IMR-90 (cell line): ENCODE measurements at regions not wholly inside any gene's neighbourhood (a gene's known extent, or its start where the extent isn't known, plus 50 kb on each side); places are given as distances from the start of the nearest gene placed in this dataset.

ENCODE experiments used
- ATAC-seq: fragments of 200-7000 bp; cut with Tn5 transposase; 2 replicates; pipeline ENCODE4 v1.9.1; 2020; ENCODE audit warnings: low read depth, mild to moderate bottlenecking, moderate library complexity
- BruUV-seq: library from RNA; stranded (reverse); fragments of 400-500 nt; replicated peaks from 2 replicates; lab custom pipeline; 2021; lab: Mats Ljungman, UMichigan
- CTCF ChIA-PET: fragments of 300-600 bp; formaldehyde crosslinking; extraction: SDS; loops from one replicate; lab custom pipeline; 2021; ENCODE audit warnings: antibody characterized with exemption; lab: Yijun Ruan, JAX
- POLR2A ChIA-PET: fragments of 300-600 bp; sonication (Branson Sonifier 250); formaldehyde crosslinking; loops from one replicate; lab custom pipeline; 2022; ENCODE audit warnings: antibody characterized with exemption; ENCODE audit not compliant: unreplicated experiment; lab: Charles Lee
- DNase-seq: peaks from one replicate; pipeline ENCODE4 v3.0.0; 2013
- H2AFZ ChIP-seq: replicated peaks from 2 replicates; pipeline ENCODE3; 2013; ENCODE audit warnings: low read length, mild to moderate bottlenecking; ENCODE audit not compliant: poor library complexity
- H2AK5ac ChIP-seq: 2 replicates; pipeline ENCODE4 v1.6.1; 2013; ENCODE audit warnings: low read depth, low read length, inconsistent platforms
- H2AK9ac ChIP-seq: replicated peaks from 2 replicates; pipeline ENCODE3; 2013; ENCODE audit warnings: mild to moderate bottlenecking, low read depth, low read length, moderate library complexity; ENCODE audit not compliant: poor library complexity
- H2BK120ac ChIP-seq: 2 replicates; pipeline ENCODE4 v1.6.1; 2013; ENCODE audit warnings: low read depth, low read length, inconsistent platforms
- H2BK15ac ChIP-seq: 3 replicates; pipeline ENCODE4 v1.6.1; 2013; ENCODE audit warnings: low read depth, low read length, inconsistent platforms
- H2BK20ac ChIP-seq: 2 replicates; pipeline ENCODE4 v1.6.1; 2013; ENCODE audit warnings: low read depth, mild to moderate bottlenecking, inconsistent platforms, low read length, moderate library complexity
- H2BK5ac ChIP-seq: 2 replicates; pipeline ENCODE4 v1.6.1; 2013; ENCODE audit warnings: mild to moderate bottlenecking, low read depth, low read length, inconsistent platforms; ENCODE audit not compliant: poor library complexity, severe bottlenecking
- H3K14ac ChIP-seq: replicated peaks from 2 replicates; pipeline ENCODE4 v1.6.1; 2013; ENCODE audit warnings: low read depth, low read length, inconsistent platforms
- H3K18ac ChIP-seq: 2 replicates; pipeline ENCODE4 v1.6.1; 2013; ENCODE audit warnings: low read depth, low read length, control low read depth
- H3K23ac ChIP-seq: 2 replicates; pipeline ENCODE4 v1.6.1; 2013; ENCODE audit warnings: low read depth, low read length, inconsistent platforms
- H3K27ac ChIP-seq: 2 replicates; pipeline ENCODE4 v1.5.1; 2013; ENCODE audit warnings: mild to moderate bottlenecking, control low read depth, low read length; ENCODE audit not compliant: insufficient read depth
- H3K27me3 ChIP-seq: 2 replicates; pipeline ENCODE4 v1.6.1; 2013; ENCODE audit warnings: low read length; ENCODE audit not compliant: control insufficient read depth, insufficient read depth
- H3K36me3 ChIP-seq: 2 replicates; pipeline ENCODE4 v1.6.1; 2013; ENCODE audit warnings: low read length, mixed read lengths; ENCODE audit not compliant: control insufficient read depth, insufficient read depth
- H3K4ac ChIP-seq: 2 replicates; pipeline ENCODE4 v1.6.1; 2013; ENCODE audit warnings: low read depth, low read length, inconsistent platforms
- H3K4me1 ChIP-seq: 2 replicates; pipeline ENCODE4 v1.6.1; 2013; ENCODE audit warnings: low read length, mixed read lengths; ENCODE audit not compliant: control insufficient read depth, insufficient read depth
- H3K4me2 ChIP-seq: 2 replicates; pipeline ENCODE4 v1.6.1; 2013; ENCODE audit warnings: low read depth, mild to moderate bottlenecking, control low read depth, low read length, moderate library complexity
- H3K4me3 ChIP-seq: 2 replicates; pipeline ENCODE4 v1.5.1; 2013; ENCODE audit warnings: low read depth, mild to moderate bottlenecking, control low read depth, low read length, moderate library complexity; ENCODE audit not compliant: insufficient read depth
- H3K56ac ChIP-seq: 2 replicates; pipeline ENCODE4 v1.6.1; 2013; ENCODE audit warnings: low read length, inconsistent platforms; ENCODE audit not compliant: insufficient read depth; ENCODE audit errors: extremely low read depth
- H3K79me1 ChIP-seq, 2 experiments: 2 replicates each; pipeline ENCODE4 v1.6.1; 2013; ENCODE audit warnings: low read length in 2 of 2, inconsistent platforms in 1 of 2, low read depth in 1 of 2
- H3K9ac ChIP-seq: 2 replicates; pipeline ENCODE4 v1.6.1; 2013; ENCODE audit warnings: low read depth, low read length, control low read depth
- H3K9me1 ChIP-seq: 2 replicates; pipeline ENCODE4 v1.6.1; 2013; ENCODE audit warnings: low read length, inconsistent platforms; ENCODE audit not compliant: insufficient read depth
- H3K9me3 ChIP-seq: 2 replicates; pipeline ENCODE4 v1.6.1; 2013; ENCODE audit warnings: low read length; ENCODE audit not compliant: control insufficient read depth, insufficient read depth
- H4K20me1 ChIP-seq: 2 replicates; pipeline ENCODE4 v1.6.1; 2013; ENCODE audit warnings: low read length, inconsistent platforms; ENCODE audit not compliant: insufficient read depth
- H4K5ac ChIP-seq: 2 replicates; pipeline ENCODE4 v1.6.1; 2013; ENCODE audit warnings: mild to moderate bottlenecking, low read depth, low read length, control low read depth
- H4K8ac ChIP-seq, 2 experiments: 2 replicates each; pipeline ENCODE4 v1.6.1; 2013; ENCODE audit warnings: low read depth in 2 of 2, low read length in 2 of 2, control low read depth in 1 of 2, inconsistent platforms in 1 of 2
- H4K91ac ChIP-seq: 2 replicates; pipeline ENCODE4 v1.6.1; 2013; ENCODE audit warnings: low read depth, low read length, inconsistent platforms; ENCODE audit not compliant: insufficient read depth
- BHLHE40 ChIP-seq: fragments of 150-350 bp; IDR thresholded peaks from 2 replicates; pipeline ENCODE4 v1.6.1; 2016; ENCODE audit warnings: mild to moderate bottlenecking, low read depth, low read length
- CHD1 ChIP-seq: IDR thresholded peaks from 2 replicates; pipeline ENCODE4 v1.6.1; 2012; ENCODE audit warnings: low read depth, low read length, improper control_type of control experiment
- FOS ChIP-seq: fragments of 150-350 bp; IDR thresholded peaks from 2 replicates; pipeline ENCODE4 v1.6.1; 2016; ENCODE audit warnings: low read depth, low read length
- MAZ ChIP-seq: IDR thresholded peaks from 2 replicates; pipeline ENCODE4 v1.6.1; 2012; ENCODE audit warnings: low read depth, mild to moderate bottlenecking, low read length, improper control_type of control experiment, moderate library complexity, borderline replicate concordance
- POLR2A ChIP-seq: IDR thresholded peaks from 2 replicates; pipeline ENCODE4 v1.6.1; 2012; ENCODE audit warnings: mild to moderate bottlenecking, low read depth, low read length
- RCOR1 ChIP-seq: IDR thresholded peaks from 2 replicates; pipeline ENCODE4 v1.6.1; 2012; ENCODE audit warnings: mild to moderate bottlenecking, low read length, improper control_type of control experiment; ENCODE audit not compliant: insufficient replicate concordance
- SMC3 ChIP-seq: fragments of 150-350 bp; IDR thresholded peaks from 2 replicates; pipeline ENCODE4 v1.6.1; 2016; ENCODE audit warnings: low read depth, mild to moderate bottlenecking, antibody characterized with exemption, low read length, moderate library complexity
- WGBS, 2 experiments: methylation state at CpG; one replicate each; pipeline versions ENCODE4 v1.1.5 to v1.1.7; 2013; ENCODE audit warnings: missing lambda C conversion rate in 2 of 2; ENCODE audit not compliant: insufficient read length in 1 of 2; ENCODE audit errors: extremely low coverage in 2 of 2; 5-methylcytosine and 5-hydroxymethylcytosine counted together
- dilution Hi-C: fragments of 300-500 bp; cut with HindIII; formaldehyde crosslinking; loops from one replicate; pipeline ENCODE4 v1.14.3; 2018; ENCODE audit warnings: low sequenced_read_pairs; ENCODE audit not compliant: unreplicated experiment
- in situ Hi-C: fragments of 300-500 bp; cut with MboI; formaldehyde crosslinking; loops from 3 replicates; pipeline ENCODE4 v1.14.3; 2019; ENCODE audit warnings: low sequenced_read_pairs, inconsistent platforms, mixed read lengths
- intact Hi-C: fragments of 100-400 bp; cut with micrococcal nuclease; formaldehyde crosslinking; loops from 2 replicates; pipeline ENCODE4 v1.10.0; 2022
- TF ChIP-seq, protein P1 (sequence below): fragments of 150-350 bp; IDR thresholded peaks from 2 replicates; pipeline ENCODE4 v1.6.1; 2017; ENCODE audit warnings: mild to moderate bottlenecking, antibody characterized with exemption, low read length, low read depth
- TF ChIP-seq, protein P2 (sequence below): conservative IDR thresholded peaks from 2 replicates; pipeline ENCODE4 v1.5.1; 2012; ENCODE audit warnings: mild to moderate bottlenecking, low read depth, low read length, improper control_type of control experiment
- TF ChIP-seq, protein P3 (sequence below): fragments of 150-350 bp; IDR thresholded peaks from 2 replicates; pipeline ENCODE4 v1.6.1; 2016; ENCODE audit warnings: low read depth, mild to moderate bottlenecking, low read length, moderate library complexity, borderline replicate concordance

DNA sequence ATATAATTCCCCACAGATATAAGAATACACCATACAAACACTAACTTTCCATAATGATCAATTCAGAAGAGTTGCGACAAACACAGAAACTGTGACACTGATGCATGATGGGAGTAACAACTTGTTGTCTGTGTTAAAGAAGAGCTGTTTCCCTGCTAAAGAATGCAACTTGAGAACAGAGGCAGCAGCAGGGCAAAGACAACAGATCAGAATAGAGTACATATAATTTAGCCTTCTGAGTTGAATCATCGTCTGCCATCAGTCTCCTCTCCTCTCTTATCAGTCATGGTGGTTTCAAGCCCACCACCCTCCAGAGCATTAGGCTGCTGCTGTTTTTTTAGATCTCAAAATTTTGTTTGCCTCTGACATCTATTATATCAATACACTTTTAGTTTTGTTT, 280.4 kb downstream of the UBE3D start:
- H3K18ac ChIP-seq: no peak overlapping the region
- peaks cover 7% of the 10 kb centered on the region for H3K27me3 ChIP-seq
- no peak overlapping the region for H4K5ac ChIP-seq
- H2BK20ac ChIP-seq: no peak overlapping the region
- H3K4me1 ChIP-seq: no peaks in the 10 kb centered on the region
- ATAC-seq (no peak), DNase-seq (no peak)
- no peak overlapping the region for H3K27ac ChIP-seq
- H3K9me3 ChIP-seq: no peaks in the 10 kb centered on the region; the same call in 1 of the 2 replicates
- H3K36me3 ChIP-seq: no peaks in the 10 kb centered on the region
- H3K56ac ChIP-seq: no peak overlapping the region
- WGBS, 2 experiments: no CpG with 5 or more reads among the region's 2 CpGs
- no peak overlapping the region for H4K91ac ChIP-seq
- ChIA-PET CTCF (no interaction called here), POLR2A (no interaction called here)
- no peaks in the 10 kb centered on the region for H4K20me1 ChIP-seq
- H2AK9ac ChIP-seq: no peak overlapping the region
- no peak overlapping the region for H4K8ac ChIP-seq
- H2AFZ ChIP-seq: no peak overlapping the region
- H2BK120ac ChIP-seq: no peak overlapping the region
- no peak overlapping the region for H3K14ac ChIP-seq
- H3K9me1 ChIP-seq: no peaks in the 10 kb centered on the region
- H3K4ac ChIP-seq: no peak overlapping the region
- TF ChIP-seq RCOR1 (no peak), FOS (no peak), CHD1 (no peak), BHLHE40 (no peak), SMC3 (no peak), MAZ (no peak), POLR2A (no peak)
- TF ChIP-seq, protein P1, sequence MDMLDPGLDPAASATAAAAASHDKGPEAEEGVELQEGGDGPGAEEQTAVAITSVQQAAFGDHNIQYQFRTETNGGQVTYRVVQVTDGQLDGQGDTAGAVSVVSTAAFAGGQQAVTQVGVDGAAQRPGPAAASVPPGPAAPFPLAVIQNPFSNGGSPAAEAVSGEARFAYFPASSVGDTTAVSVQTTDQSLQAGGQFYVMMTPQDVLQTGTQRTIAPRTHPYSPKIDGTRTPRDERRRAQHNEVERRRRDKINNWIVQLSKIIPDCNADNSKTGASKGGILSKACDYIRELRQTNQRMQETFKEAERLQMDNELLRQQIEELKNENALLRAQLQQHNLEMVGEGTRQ: no peak
- TF ChIP-seq, protein P2, sequence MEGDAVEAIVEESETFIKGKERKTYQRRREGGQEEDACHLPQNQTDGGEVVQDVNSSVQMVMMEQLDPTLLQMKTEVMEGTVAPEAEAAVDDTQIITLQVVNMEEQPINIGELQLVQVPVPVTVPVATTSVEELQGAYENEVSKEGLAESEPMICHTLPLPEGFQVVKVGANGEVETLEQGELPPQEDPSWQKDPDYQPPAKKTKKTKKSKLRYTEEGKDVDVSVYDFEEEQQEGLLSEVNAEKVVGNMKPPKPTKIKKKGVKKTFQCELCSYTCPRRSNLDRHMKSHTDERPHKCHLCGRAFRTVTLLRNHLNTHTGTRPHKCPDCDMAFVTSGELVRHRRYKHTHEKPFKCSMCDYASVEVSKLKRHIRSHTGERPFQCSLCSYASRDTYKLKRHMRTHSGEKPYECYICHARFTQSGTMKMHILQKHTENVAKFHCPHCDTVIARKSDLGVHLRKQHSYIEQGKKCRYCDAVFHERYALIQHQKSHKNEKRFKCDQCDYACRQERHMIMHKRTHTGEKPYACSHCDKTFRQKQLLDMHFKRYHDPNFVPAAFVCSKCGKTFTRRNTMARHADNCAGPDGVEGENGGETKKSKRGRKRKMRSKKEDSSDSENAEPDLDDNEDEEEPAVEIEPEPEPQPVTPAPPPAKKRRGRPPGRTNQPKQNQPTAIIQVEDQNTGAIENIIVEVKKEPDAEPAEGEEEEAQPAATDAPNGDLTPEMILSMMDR: no peak
- TF ChIP-seq, protein P3, sequence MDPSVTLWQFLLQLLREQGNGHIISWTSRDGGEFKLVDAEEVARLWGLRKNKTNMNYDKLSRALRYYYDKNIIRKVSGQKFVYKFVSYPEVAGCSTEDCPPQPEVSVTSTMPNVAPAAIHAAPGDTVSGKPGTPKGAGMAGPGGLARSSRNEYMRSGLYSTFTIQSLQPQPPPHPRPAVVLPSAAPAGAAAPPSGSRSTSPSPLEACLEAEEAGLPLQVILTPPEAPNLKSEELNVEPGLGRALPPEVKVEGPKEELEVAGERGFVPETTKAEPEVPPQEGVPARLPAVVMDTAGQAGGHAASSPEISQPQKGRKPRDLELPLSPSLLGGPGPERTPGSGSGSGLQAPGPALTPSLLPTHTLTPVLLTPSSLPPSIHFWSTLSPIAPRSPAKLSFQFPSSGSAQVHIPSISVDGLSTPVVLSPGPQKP: no peak
- no peak overlapping the region for H3K9ac ChIP-seq
- no peak overlapping the region for H2BK15ac ChIP-seq
- no peak overlapping the region for H3K4me2 ChIP-seq
- H3K4me3 ChIP-seq: no peak overlapping the region
- H3K79me1 ChIP-seq: no peaks in the 10 kb centered on the region
- BruUV-seq: no TSS peak
- H2AK5ac ChIP-seq: no peak overlapping the region
- in situ Hi-C loops (no loop called here), intact Hi-C loops (no loop called here), dilution Hi-C loops (no loop called here)
- no peak overlapping the region for H3K23ac ChIP-seq
- H2BK5ac ChIP-seq: no peak overlapping the region
